ENCODE measurements at regions not wholly inside any gene's neighbourhood (a gene's known extent, or its start where the extent isn't known, plus 50 kb on each side); places are given as distances from the start of the nearest gene placed in this dataset.

- TF ChIP-seq POLR2AphosphoS5 (IDR thresholded peaks at IDR 0.05; ENCODE audit: borderline replicate concordance, low read depth, low read length), result no peak
- no peak for TF ChIP-seq EZH2 (IDR thresholded peaks at IDR 0.05)
These were observed 194.2 kb downstream of the TENT4A start for GRCh38 chr5:6907320-6907918.
